Stimulated activated naive CD8-positive, alpha-beta T cell treated with anti-CD3 and anti-CD28 coated beads, Interleukin-15, amount 100 ng/mL, for 72 hours (primary cell): ENCODE measurements at regions not wholly inside any gene's neighbourhood (a gene's known extent, or its start where the extent isn't known, plus 50 kb on each side); places are given as distances from the start of the nearest gene placed in this dataset.

Source experiments
- ATAC-seq: fragments of 150-1000 bp; cut with Tn5 transposase; 2 replicates; pipeline ENCODE4 v1.10.0; 2021; ENCODE audit warnings: mild to moderate bottlenecking, moderate library complexity
- DNase-seq, 2 donors: peaks; one replicate each; pipeline ENCODE4 v3.0.0; 2021 to 2022
- H3K27ac Mint-ChIP-seq, 2 donors: one replicate each; pipeline ENCODE4 v1.8.0; 2022; ENCODE audit warnings: mild to moderate bottlenecking in 2 of 2, mixed read lengths in 2 of 2, moderate library complexity in 2 of 2
- H3K27me3 Mint-ChIP-seq: one replicate; pipeline ENCODE4 v1.8.0; 2022; ENCODE audit warnings: mixed read lengths
- H3K4me1 Mint-ChIP-seq: one replicate; pipeline ENCODE4 v1.8.0; 2022; ENCODE audit warnings: mild to moderate bottlenecking, mixed read lengths
- H3K4me3 Mint-ChIP-seq, 2 donors: one replicate each; pipeline ENCODE4 v1.8.0; 2022; ENCODE audit warnings: mild to moderate bottlenecking in 2 of 2, mixed read lengths in 2 of 2, moderate library complexity in 1 of 2
- H3K9me3 Mint-ChIP-seq, 2 donors: one replicate each; pipeline ENCODE4 v1.8.0; 2022; ENCODE audit warnings: mixed read lengths in 2 of 2

DNA sequence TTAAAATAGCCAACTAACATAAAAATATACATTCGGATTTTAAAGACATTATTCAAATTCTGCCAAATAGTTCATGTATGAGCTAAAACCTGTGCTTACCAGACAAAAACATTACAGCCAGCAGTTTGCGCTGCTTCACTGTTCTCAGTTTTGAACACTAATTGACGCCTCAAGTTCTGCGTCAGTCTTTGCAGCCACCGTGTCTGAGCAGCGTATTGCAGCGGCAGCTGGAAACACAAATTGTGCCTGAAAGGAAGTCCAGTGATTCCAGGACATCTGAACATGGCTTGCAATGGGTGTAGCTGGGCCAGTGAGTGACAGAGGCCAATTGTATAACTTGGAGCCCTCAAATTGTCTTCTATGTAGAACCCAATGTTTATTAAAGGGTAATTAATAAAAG is 267.6 kb downstream of the TFCP2L1 start:
- no peak overlapping the region for H3K4me3 Mint-ChIP-seq
- H3K9me3 Mint-ChIP-seq = no peaks in the 10 kb centered on the region
- DNase-seq = no peak
- ATAC-seq = no peak
- peaks cover 19% of the 10 kb centered on the region for H3K27me3 Mint-ChIP-seq
- H3K27ac Mint-ChIP-seq = no peak overlapping the region
- no peaks in the 10 kb centered on the region for H3K4me1 Mint-ChIP-seq

DNA sequence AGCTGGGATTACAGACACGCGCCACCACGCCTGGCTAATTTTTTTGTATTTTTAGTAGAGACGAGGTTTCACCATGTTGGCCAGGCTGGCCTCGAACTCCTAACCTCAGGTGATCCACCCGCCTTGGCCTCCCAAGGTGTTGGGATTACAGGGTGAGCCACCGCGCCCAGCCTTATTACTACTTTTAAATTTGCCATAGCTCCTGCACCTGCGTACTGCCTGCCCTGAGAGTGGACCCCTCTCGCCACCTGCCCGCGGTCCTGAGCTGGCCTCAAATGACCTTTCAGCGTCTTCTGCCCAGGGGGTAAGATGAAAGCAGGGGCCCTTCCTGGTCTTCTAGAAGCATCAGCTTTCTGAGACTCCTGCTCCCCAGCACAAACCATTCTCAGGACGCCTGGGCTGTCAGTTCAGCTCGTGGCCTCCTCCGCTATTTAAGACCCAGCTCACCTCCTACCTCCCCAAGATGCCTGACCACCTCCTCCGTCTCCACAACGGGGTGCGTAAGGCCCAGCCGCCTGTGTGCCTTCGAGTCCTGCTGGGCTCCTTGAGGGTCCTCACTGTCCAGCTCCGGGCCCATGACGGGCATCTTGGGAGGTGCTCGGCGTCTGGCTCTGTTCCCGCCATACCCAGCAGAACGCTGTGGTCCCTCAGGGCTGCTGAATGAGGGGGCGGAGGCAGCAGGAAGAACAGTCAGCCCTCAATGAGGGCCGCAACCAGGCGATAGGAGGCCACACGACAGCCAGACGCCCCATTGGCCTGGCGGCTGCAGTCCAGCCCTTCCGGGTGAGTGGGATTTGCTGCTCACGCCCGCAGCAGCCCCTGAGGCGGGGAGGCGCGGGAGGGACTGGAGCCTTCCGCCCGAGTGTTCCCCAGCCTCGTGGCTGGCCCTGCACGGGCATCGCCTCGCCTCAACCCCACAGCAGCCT is 266.6 kb downstream of the TFCP2L1 start:
- no peak overlapping the region for H3K4me3 Mint-ChIP-seq
- H3K27me3 Mint-ChIP-seq = peaks cover 13% of the 10 kb centered on the region
- ATAC-seq (no peak), DNase-seq (no peak)
- H3K9me3 Mint-ChIP-seq = no peaks in the 10 kb centered on the region
- H3K4me1 Mint-ChIP-seq = no peaks in the 10 kb centered on the region
- no peak overlapping the region for H3K27ac Mint-ChIP-seq

- no peaks in the 10 kb centered on the region for H3K4me1 Mint-ChIP-seq
- peaks cover 3 to 4% of the 10 kb centered on the region in 2 donors for H3K9me3 Mint-ChIP-seq
- no peak for DNase-seq
- no peak for ATAC-seq
- no peak overlapping the region for H3K27ac Mint-ChIP-seq
- H3K4me3 Mint-ChIP-seq = no peak overlapping the region
- peaks cover 6% of the 10 kb centered on the region for H3K27me3 Mint-ChIP-seq
Observed at GRCh38 chr2:121019071-121019470, 265.9 kb downstream of the TFCP2L1 start.

DNA sequence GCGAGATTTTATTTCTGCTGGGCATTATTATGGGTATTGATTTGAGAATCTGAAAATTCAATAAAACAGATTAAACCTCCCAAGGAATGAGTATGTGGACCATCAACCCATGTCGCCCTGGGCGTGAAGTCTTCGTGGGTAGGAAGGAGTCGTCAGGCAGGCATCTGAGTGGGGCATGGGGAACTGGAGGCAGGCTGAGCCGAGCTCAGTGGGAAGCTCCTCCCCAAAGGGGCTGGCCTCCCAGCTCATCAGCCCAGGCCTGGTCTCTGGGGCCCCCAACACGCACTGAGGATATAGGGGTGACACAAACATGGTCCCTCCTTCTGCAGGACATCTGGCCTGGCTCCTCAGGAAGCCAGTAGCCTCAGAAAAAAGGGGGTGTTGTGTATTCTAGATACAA is 265.2 kb downstream of the TFCP2L1 start:
- Mint-ChIP-seq H3K4me3 (no peak overlapping the region), H3K27me3 (peaks cover 5% of the 10 kb centered on the region), H3K4me1 (no peaks in the 10 kb centered on the region), H3K9me3 (peaks cover 5% of the 10 kb centered on the region in 2 donors), H3K27ac (peak overlapping the region in 1 of 2 donors; percentile 21)
- DNase-seq = no peak
- no peak for ATAC-seq

GRCh38 chr2:121021685-121022084 is 263.3 kb downstream of the TFCP2L1 start:
- Mint-ChIP-seq H3K27ac (no peak overlapping the region), H3K4me3 (no peak overlapping the region), H3K9me3 (peaks cover 9 to 19% of the 10 kb centered on the region in 2 donors), H3K4me1 (no peaks in the 10 kb centered on the region), H3K27me3 (peaks cover 5% of the 10 kb centered on the region)
- no peak for ATAC-seq
- DNase-seq = no peak

- Mint-ChIP-seq H3K27me3 (peaks cover 21% of the 10 kb centered on the region), H3K9me3 (peaks cover 9 to 20% of the 10 kb centered on the region in 2 donors), H3K27ac (no peak overlapping the region), H3K4me1 (no peaks in the 10 kb centered on the region), H3K4me3 (no peak overlapping the region)
- DNase-seq (no peak), ATAC-seq (no peak)
Observed at GRCh38 chr2:121028577-121028976, 256.4 kb downstream of the TFCP2L1 start.

GRCh38 chr2:121030523-121030922 is 254.5 kb downstream of the TFCP2L1 start:
- peaks cover 21% of the 10 kb centered on the region for H3K27me3 Mint-ChIP-seq
- no peak overlapping the region for H3K27ac Mint-ChIP-seq
- DNase-seq (no peak), ATAC-seq (no peak)
- no peaks in the 10 kb centered on the region for H3K4me1 Mint-ChIP-seq
- H3K4me3 Mint-ChIP-seq = no peak overlapping the region
- H3K9me3 Mint-ChIP-seq = peaks cover 3 to 9% of the 10 kb centered on the region in 2 donors

- no peak for ATAC-seq
- DNase-seq = no peak
- no peak overlapping the region for H3K27ac Mint-ChIP-seq
- H3K4me3 Mint-ChIP-seq = no peak overlapping the region
- H3K4me1 Mint-ChIP-seq = no peaks in the 10 kb centered on the region
- peaks cover 21% of the 10 kb centered on the region for H3K27me3 Mint-ChIP-seq
- no peaks in the 10 kb centered on the region for H3K9me3 Mint-ChIP-seq
Observed at GRCh38 chr2:121031568-121032340, 253.2 kb downstream of the TFCP2L1 start.

- H3K27ac Mint-ChIP-seq = no peak overlapping the region
- ATAC-seq = no peak
- DNase-seq = no peak
- H3K27me3 Mint-ChIP-seq = peaks cover 21% of the 10 kb centered on the region
- H3K9me3 Mint-ChIP-seq = no peaks in the 10 kb centered on the region
- no peaks in the 10 kb centered on the region for H3K4me1 Mint-ChIP-seq
- H3K4me3 Mint-ChIP-seq = no peak overlapping the region
Observed at GRCh38 chr2:121033461-121033996, 251.5 kb downstream of the TFCP2L1 start.

DNA sequence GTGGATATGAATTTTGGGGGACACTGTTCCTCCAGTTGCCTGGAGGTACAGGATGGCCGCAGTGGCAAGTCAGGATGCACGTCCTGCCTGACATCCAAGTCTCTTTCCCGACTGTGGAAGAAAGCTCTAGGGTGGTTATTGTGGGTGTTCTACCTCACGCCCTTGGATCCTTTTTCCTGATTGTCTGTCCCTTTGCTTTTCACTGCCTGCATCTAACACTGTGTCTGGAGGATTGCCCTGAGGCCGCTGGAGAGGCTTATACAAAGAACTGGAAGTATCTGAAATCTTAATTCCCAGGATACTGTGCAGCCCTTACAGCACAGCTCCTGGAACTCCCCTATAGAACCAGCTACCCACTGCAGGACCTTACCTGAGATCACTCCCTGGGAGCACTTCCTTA is 250.5 kb downstream of the TFCP2L1 start:
- H3K27ac Mint-ChIP-seq = no peak overlapping the region
- no peaks in the 10 kb centered on the region for H3K9me3 Mint-ChIP-seq
- no peak for DNase-seq
- no peaks in the 10 kb centered on the region for H3K4me1 Mint-ChIP-seq
- peaks cover 21% of the 10 kb centered on the region for H3K27me3 Mint-ChIP-seq
- H3K4me3 Mint-ChIP-seq = no peak overlapping the region
- no peak for ATAC-seq

DNA sequence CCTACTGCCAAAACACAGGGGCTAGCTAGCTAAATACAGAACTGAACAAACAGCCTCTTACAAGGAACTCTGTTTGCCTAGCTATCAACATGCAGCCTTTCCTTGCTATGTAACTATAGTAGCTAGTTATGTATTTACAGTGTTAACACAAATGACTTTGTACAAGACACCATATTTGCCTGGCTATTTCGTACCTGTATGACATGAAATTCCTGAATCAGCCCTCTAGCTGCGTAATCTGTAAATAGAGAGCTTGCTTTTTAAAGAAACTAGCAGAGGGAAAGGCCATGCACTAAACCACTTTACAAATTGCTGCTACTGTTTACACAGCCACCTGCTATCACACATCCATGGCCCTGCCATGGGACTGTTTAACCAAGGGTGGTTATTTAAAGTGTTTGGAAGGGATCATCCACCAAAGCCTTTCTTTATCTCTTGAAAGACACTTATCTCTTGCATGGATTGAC is 248.7 kb downstream of the TFCP2L1 start:
- no peak overlapping the region for H3K4me3 Mint-ChIP-seq
- no peak for DNase-seq
- H3K4me1 Mint-ChIP-seq = no peaks in the 10 kb centered on the region
- no peak overlapping the region for H3K27ac Mint-ChIP-seq
- peaks cover 8% of the 10 kb centered on the region for H3K27me3 Mint-ChIP-seq
- H3K9me3 Mint-ChIP-seq = no peaks in the 10 kb centered on the region
- ATAC-seq = no peak

- ATAC-seq (no peak), DNase-seq (no peak)
- Mint-ChIP-seq H3K27me3 (no peaks in the 10 kb centered on the region), H3K4me1 (no peaks in the 10 kb centered on the region), H3K4me3 (no peak overlapping the region), H3K27ac (no peak overlapping the region), H3K9me3 (no peaks in the 10 kb centered on the region)
Observed at GRCh38 chr2:121037480-121037879, 247.5 kb downstream of the TFCP2L1 start.

- H3K27me3 Mint-ChIP-seq = no peaks in the 10 kb centered on the region
- no peak for ATAC-seq
- no peak overlapping the region for H3K4me3 Mint-ChIP-seq
- H3K9me3 Mint-ChIP-seq = no peaks in the 10 kb centered on the region
- H3K4me1 Mint-ChIP-seq = no peaks in the 10 kb centered on the region
- no peak overlapping the region for H3K27ac Mint-ChIP-seq
- no peak for DNase-seq
Observed at GRCh38 chr2:121038031-121038430, 247.0 kb downstream of the TFCP2L1 start.

- Mint-ChIP-seq H3K27me3 (no peaks in the 10 kb centered on the region), H3K27ac (no peak overlapping the region), H3K4me3 (no peak overlapping the region), H3K9me3 (no peaks in the 10 kb centered on the region), H3K4me1 (no peaks in the 10 kb centered on the region)
- DNase-seq = no peak
- no peak for ATAC-seq
Observed at GRCh38 chr2:121038431-121038830, 246.6 kb downstream of the TFCP2L1 start.

DNA sequence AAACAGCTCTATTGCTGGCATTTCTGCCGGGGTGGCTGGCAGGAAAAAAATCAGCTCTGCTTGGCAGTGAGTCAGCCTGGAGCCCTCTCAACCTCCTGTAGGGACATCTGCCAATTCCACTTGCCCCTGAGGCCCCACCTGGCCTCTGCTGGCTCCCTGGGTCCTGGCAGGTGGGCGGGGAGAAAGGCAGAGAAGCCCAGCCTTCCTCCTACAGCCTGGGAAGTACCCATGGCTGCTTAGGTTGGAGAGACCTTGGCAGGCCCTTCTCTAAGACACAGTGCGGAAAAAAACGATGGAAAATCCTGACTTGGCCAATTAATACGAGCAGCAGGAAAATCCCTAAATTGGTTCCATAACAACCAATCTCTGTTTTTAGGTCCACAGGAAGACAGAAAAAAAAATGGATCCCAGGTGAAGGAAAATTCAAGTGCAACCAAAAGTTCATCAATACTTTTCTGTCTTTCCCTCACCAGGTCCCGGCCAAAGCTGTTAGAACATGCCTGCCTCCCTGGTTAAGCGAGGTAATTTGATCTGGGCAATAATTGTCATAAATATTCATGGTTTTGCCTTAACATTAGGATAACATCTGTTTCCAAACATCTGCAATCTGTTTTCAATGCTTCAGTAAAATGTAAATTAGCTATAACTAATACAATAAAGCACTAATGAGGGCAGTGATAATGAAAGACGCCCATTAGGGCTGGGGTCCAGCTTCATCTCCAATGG is 245.9 kb downstream of the TFCP2L1 start:
- Mint-ChIP-seq H3K27ac (no peak overlapping the region), H3K4me1 (no peaks in the 10 kb centered on the region)

More for the DNA sequence above, 245.9 kb downstream of the TFCP2L1 start:
- no peak for DNase-seq
- no peak for ATAC-seq
- no peaks in the 10 kb centered on the region for H3K9me3 Mint-ChIP-seq
- no peak overlapping the region for H3K4me3 Mint-ChIP-seq
- no peaks in the 10 kb centered on the region for H3K27me3 Mint-ChIP-seq
